H4 (cell line): ENCODE measurements at regions not wholly inside any gene's neighbourhood (a gene's known extent, or its start where the extent isn't known, plus 50 kb on each side); places are given as distances from the start of the nearest gene placed in this dataset.
A peak's percentile ranks its signal among the peaks of the same experiment; 100 is the strongest.

ENCODE experiments used
- DNase-seq: peaks from one replicate; pipeline ENCODE4 v3.0.0-alpha.2; 2015; ENCODE audit warnings: low spot score

DNA sequence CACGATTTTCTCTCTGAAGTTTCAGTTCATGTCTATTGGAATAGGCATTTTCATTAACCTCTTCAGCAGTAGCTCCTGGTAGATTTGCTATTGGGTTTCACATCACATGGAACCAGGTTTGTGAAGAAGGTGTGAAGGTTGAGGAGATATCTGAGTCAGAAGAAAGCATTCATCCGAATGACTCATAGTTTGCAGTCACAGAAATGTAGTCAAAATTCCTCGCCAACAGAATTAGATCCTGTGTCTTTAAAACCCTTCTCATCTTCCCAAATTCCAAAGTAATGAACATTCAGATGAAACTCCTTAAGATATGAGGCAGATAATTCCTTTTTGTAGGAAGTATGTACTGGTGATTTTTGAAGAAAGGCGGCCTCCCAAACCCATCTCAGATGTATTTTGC lies 125.0 kb upstream of the LARGE1 start:
- DNase-seq: no peak

DNA sequence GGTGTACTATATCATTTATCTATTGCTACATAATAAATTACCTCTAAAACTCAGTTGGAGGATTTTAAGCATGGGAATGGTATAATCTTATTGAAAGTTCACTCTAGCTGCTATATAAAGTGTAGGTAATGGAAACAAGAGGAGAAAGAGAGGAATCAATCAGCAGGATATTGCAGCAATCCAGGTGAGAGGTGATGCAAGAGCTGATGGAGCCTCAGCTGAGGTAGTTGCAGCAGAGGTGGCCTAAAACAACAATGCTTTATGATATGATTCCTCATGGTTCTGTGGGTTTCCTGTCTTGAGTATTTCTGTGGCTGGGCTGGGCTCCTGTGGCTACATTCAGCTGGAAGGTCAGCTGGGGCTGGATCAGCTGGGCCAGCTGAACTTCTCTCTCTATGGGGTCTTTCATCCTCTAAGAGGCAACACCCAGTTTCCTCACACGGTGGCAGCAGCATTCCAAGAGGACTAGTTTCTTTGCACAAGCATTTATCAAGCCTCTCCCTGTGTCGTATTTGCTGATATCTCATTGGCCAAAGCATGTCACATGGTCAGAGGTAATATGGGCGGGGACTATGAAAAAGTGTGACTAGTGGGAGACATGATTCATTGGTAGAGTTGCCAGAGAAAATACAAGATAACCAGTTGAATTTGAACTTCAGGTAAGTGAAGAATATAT lies 135.4 kb upstream of the LARGE1 start:
- peak; percentile 63 for DNase-seq

DNA sequence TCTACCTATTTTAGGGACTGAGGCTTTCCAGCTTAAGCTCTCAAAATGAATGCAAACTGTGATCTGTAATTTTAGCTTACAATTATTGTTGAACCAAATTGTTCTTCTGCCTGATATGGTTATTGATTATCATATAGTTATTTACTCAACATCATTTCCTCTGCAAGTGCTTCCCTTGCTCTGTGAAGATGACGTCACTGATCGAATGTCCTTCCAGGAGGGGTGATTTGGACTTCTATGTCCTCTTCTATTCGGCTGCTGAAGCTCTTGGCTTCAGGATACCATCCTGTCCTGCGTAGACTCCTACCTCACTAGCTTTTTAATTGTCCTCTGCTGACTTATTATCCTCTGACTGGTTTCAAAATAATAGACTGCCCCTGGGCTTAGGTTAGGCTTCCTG lies 137.4 kb upstream of the LARGE1 start:
- no peak for DNase-seq

DNA sequence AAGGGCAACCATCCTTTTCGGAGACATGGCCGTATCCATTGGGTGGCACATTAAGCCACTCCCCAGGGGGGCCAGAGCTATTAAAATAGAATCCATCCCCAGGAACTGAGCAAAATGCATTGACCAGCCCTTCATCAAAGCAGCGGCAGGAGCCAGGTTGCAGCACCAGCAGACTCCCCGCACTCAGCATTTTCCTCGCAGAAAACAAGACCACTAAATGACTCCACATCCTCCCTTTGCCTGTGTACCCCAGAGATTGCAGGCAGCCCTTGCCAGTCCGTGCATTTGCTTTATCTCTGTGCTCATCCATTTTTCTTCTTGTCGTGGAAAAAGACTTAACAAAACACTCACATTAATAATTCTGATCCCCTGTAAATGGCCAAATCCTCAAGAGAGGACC lies 144.4 kb upstream of the LARGE1 start:
- DNase-seq: no peak

DNA sequence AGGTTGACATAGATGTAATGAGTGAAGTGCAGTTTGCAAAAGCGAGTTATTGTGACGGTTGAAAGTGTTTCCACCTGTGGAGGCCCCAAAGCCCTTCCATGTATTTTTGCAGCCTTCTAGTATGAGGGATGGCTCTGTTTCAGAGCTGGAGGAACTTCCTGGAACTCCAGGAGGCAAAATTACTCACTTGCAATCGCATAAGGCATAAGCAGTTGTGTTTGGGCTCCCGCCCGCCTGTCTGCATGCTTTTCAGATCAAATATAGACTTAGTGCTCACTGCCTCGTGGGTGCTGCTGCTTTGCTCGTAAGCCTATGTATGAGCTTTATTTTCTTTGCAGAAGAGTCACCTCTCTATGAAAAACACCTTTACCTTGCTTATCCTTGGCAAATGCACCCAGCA lies 146.8 kb upstream of the LARGE1 start:
- DNase-seq: no peak

DNA sequence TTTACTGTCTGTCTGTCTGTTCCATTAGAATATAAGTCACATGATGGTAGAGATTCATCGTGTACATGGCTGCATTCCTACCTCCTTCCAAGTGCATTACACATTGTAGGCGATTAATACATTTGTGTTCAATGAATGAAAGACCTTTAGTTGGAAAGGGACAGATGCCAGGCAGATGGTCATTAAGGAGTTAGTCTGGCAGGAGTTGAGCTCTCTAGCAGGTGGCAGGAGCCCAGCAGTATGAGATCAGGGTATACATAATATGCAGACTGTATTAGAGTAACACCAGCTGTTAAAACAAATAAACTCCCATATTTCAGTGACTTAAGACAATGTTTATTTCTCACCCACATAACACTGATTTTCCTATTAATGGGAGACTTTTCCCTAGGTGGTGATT lies 147.7 kb upstream of the LARGE1 start:
- no peak for DNase-seq

DNA sequence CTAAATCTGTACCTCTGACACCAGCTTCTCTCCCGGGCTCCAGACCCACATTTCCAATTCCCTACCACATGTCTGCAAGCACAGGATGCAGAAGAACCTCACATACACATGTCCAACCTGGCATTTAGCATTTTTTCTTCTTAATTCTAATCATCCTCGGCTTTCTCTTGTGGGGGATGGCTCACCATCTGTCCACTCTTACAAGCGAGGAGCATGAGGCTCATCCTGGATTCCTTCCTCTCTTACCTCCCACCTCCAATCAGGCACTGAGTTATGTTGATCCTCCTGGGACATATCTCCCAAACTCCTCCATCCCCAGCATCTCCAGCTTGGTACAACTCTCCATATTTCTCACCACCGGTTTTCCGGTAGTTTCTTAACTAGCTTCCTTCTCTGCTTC lies 149.8 kb upstream of the LARGE1 start:
- no peak for DNase-seq

DNA sequence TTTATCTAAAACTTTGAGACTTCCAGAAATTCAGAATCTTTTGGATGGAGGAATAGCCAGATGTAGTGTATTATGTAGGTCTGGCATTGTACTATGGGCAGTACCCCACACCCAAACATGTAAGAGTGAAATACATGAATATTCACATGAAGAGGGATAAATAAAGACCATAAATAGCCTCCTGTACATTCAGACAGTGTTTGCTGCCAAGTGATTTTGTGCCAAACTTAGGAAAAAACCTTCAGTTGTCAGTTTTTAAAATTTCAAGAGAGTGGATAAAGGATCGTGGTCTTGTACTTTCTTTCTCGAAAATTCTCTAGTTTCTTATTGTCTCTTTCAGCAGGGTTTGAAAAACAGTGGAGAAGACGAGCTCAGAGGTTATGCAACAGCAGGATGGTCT lies 150.3 kb upstream of the LARGE1 start:
- no peak for DNase-seq

DNA sequence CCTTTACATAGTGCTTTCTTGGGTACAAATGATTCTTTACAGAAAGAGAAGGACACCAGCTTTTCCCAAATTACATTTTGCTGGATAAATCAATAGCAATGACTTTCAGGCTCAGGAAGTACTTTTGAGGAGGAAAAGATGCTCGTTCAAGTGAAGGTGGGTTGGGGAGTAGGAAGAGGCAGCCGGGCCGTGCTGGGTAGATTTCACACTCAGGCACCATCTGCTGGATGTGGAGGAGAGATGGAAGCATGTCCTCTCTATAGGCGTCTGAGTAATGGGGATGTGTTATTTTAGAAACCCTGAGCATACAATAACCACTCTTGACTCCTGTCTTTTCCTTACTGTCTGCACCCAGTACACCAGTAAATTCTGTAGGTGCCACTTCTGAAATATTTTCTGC lies 152.3 kb upstream of the LARGE1 start:
- no peak for DNase-seq

DNA sequence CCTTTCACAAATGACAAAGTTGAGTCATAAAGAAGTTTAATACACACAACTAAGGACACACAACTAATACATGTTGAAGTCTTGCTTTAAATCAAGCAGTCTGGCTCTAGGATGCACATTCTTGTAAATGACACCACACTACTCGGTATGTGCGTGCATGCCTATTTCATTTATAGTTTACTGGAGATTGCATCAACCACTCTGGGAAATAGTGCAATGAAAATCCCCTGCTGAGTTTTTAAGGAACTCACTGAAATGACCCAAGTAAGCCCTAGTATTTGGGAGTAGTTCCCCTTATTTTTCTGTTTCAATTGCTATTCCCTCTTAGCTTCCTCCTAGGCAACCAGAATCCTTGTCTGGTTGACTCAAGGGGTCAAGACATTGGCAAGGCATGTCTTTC lies 160.2 kb upstream of the LARGE1 start:
- DNase-seq: no peak

DNA sequence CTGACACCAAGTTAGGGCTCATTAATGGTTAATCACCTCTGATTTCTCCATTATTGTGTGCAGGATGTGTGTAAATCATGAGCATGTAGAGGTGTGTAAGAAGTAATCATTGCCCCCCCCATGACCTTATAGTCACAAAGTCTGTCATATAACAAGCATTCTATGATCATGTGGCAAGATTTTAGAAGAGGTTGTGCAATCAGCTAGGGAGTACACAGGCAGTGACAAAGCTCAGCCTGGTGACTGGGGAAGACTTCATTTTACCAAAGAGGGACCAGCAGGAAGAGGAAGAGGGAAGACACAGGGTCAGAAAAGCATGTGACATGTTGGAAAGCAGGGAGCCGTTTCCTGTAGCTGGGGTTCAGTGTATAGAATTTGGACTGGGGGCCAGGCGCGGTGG lies 176.5 kb upstream of the LARGE1 start:
- no peak for DNase-seq

DNA sequence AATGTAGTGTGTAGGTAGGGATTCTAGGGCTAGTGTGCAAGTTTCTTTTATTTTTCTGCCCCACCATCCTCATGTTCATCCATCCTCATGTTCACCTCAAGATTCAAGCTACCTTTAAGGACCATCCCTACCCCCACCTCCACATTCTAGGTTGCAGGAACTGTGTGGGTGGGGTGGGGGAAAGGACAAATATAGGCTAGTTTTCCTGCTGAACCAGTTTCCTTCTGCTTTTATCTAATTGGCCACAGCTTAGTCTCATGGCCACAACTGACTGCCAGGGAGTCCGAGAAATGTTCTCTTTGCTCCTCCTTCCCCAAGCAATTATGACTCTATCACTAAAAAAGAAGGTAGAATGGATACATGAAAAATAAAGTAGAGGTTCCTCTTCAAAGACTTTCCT lies 179.0 kb upstream of the LARGE1 start:
- DNase-seq: no peak

DNA sequence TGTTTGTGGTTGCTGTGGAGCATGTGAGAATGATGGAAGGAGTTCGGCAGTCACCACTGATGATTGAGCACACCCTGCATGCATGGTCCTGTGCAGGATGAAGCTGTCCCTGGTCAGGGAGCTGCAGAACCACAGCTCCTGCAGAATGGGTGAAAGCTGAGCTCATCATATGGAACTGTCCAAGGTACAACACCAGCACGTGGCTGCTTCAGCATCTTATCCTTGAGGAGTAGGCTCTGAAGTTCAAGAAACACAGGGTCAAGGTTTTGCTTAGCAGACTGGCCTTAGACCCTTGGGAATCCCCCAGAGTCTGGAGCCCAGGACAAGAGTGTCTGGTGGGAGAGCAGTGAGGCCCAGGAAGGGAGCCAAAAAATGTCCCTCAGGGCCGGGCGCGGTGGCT lies 182.4 kb upstream of the LARGE1 start:
- DNase-seq: no peak

DNA sequence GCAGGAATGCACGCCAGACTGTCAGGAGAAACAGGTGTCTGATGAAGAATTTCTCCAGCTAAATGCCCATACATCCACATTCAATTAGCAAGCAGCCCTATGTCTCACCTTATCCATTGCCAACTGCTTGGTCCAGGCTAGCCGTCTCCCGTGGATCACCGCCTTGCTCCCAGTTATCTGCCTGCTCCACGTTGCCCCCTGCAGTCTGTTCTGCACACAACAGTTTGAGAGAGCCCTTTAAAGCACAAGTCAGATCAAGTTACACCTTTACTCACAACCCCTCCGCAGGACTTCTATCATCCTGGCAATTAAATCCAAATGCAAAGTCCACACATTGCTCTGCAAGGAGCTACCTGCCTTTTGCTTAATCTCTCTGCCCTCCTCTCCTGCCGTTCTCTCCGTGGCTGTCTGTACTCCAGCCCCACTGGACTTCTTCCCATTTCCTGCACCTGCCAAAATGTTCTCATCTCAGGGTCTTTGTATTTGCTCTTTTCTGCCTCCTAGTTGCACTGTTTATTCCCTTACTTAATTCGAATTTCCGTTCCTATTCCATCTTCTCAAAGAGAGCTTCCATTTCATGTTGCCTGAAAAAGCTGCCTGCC lies 185.3 kb upstream of the LARGE1 start:
- peak; percentile 21 for DNase-seq

DNA sequence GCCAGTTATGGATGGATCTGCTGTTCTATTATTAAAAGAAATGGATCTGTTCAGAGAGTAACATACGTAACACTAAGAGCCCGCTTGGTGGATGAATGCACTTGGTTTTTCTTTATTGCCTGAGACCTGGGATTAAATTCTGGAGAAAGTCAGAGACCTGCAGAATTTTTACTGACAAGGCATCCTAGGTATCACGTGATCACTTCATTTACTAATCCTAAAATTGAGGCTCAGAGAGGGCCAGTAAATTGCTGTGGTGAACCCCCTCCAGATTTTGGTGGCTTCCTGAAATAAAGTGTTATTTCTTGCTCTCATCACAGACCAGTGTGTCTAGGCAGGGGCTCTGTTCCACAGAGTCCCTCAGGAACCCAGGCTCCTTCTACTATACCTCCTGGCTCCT lies 187.9 kb upstream of the LARGE1 start:
- DNase-seq: no peak

DNA sequence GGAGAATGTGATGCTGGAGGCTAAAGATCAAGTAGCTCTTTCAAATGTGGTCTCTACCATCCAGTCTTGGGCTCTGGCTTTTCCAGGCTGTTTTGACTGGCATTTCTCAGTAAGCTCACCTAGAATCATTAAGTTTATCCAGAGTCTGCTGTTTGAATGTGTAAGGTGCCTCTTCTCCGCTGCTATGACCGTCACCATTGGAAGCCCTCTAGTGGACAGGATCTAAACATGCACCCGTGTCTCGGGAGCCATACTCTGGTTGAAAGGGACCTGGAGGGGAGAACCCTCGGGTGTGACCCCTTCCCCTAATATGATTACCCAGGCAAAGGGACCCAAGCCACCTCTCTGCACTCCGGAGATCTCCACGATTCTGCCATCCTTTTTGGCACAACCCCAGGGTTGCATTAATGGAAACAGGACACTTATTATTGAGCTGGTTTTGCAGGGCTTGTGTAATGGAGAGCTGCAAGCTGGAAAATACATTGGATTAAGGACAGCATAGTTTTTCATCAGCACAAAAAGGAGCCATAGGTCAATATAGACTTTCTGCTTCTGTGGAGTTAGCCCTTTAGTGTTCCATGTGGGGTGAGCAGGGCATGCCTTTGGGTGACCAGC lies 191.0 kb upstream of the LARGE1 start:
- DNase-seq: no peak

DNA sequence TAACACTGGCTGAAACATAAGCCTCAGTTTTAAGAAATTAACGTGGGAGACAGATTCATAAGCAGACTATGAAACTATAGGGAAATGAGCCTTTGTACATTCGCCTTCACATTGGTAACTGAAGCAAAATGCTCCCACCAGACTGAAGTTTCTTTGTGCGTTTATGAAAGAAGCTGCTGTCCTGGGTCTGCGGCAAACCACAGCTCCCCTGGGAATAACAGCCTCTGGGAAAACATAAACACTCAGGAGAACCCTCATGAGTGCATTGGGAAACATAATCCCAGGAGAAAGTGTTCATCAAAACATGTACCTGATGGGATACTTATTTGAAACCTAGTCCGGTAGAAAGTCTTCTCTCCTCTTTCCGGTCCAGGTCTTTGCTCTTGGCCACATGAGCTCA lies 193.1 kb upstream of the LARGE1 start:
- DNase-seq: peak; percentile 28

DNA sequence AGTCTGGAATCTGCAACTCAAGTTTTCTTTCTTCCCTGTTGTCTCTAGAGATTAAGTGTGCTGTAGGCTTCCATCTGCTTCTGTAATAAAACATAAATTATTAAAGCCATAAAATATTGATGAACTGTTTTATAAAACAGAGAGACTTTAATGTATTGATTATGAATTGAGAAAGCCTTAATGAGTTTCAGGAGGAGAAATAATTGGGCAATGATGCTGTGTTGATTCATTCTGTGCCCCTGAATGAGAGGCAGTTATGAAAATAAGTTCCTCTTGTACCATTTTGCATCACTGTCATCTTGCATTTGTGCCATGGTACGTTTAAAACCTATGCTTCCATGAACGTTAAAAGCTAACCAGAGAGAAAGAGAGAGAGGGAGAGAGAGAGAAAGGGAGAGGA lies 194.1 kb upstream of the LARGE1 start:
- no peak for DNase-seq

DNA sequence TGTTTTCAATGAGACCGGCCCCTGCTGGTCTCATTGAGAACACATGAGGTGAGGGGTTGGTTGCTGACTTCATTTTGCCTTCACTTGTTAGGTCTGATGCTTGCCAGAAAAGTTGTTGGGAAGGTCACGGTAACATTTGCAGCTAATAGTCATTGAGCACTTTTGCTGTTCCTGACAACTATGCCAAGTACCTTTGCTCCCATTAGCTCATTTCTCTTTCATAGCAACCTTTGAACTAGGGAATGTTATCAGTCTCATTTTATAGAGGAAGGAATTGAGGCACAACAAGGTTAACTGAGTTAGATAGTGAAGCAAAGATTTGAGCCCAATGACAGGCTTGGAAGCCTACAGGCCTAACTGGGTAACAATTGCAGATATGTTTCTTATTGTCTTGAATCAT lies 195.4 kb upstream of the LARGE1 start:
- no peak for DNase-seq

DNA sequence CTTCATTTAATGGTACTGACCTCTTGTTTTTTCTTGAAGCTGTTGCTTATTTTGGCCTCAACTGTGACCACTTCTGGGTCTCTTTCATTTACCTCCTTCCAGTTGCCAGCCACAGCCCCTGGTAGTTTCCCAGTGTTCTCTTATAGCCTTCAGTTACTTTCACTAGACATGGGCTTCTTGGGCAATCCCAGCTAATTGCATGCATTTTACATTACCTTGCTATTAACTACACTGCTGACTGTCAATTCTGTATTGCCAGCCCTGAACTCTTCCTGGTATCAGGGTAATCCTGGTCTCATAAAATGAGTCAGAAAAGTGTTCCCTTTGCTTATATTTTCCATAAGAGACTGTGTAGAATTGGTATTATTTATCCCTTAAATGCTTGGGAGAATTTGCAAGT lies 195.8 kb upstream of the LARGE1 start:
- DNase-seq: no peak

DNA sequence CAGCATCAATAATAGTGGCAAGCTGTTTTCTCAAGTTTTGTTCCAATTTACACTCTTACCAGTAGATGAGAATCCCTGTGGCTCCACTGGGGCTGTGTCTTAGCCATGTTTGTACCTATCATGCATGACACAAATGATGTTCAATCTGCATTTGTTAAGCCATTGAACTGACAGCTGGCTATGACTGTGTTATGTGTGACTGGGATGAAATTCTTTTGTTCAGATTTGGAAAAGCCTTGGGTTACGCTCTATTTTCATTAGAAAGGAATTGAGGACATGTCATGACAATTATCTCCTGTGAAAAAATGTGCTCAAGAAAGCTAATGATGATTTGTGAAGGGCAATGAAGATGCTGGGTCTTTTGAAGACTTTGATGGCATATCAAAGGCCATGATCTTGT lies 201.8 kb upstream of the LARGE1 start:
- no peak for DNase-seq

DNA sequence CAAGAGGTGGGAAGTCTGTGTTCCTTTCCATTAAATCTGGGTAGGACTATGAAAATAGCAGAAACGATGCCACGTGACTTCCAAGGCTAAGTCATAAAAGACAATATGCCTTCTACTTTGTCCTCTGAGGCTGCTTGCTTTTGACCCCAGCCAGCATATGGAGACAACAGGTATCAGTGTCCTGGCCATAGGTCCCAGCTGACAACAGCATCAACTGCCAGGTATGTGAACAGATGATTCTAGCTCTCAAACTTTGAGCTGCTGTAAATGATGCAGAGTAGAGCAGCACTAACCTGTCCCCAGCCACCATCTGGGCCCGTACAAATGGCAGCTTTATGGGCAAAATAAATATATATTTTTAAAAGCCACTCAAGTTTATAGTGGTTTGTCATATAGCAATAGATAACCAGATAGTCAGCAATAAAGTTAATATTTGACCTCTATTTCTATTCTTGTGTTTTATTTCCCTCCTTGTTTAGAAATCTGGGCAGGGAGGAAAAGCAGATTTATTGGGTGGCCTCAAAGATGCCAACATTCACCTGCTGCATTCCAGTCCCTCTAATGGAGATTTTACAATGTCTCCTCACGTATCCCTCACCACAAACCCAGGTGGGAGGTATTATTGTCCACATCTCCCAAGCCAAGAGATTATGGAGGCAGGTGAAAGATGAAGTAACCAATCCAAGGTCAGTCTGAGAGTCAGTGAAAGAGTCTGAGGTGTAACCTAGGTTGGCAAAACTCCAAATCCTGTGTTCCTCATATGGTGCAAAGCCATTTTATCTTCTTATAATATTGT lies 209.6 kb upstream of the LARGE1 start:
- no peak for DNase-seq

DNA sequence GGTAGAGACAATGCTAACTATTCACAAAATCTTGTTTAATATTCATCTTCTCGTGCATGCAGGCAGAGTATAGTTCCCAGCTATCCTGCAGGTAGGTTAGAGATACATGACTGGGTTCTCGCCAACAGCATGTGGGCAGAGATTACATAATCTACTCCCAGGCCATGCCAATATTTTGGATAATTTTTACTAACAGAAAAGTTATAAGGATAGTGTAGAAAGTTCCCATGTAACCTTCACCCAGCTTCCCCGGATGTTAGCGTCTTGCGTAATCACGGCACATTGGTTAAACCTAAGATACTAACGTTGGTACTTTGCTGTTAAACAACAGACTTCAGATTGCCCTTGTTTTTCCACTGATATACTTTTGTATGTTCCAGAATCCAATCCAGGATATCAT lies 215.5 kb upstream of the LARGE1 start:
- no peak for DNase-seq
